ENCODE measurements at regions not wholly inside any gene's neighbourhood (a gene's known extent, or its start where the extent isn't known, plus 50 kb on each side); places are given as distances from the start of the nearest gene placed in this dataset.

- no peaks in the 10 kb centered on the region for H3K9me3 ChIP-seq
- H3K4me1 ChIP-seq: no peaks in the 10 kb centered on the region
- DNase-seq (ENCODE audit: extremely low spot score in 2 of 2): no peak
- no peaks in the 10 kb centered on the region for H3K36me3 ChIP-seq
- no peak overlapping the region for H3K27ac ChIP-seq
- TF ChIP-seq POLR2AphosphoS5 (IDR thresholded peaks at IDR 0.05; ENCODE audit: insufficient read depth in 1 of 2, low read depth in 1 of 2) (no peak), POLR2A (IDR thresholded peaks at IDR 0.05) (no peak)
- TF ChIP-seq, protein P1, sequence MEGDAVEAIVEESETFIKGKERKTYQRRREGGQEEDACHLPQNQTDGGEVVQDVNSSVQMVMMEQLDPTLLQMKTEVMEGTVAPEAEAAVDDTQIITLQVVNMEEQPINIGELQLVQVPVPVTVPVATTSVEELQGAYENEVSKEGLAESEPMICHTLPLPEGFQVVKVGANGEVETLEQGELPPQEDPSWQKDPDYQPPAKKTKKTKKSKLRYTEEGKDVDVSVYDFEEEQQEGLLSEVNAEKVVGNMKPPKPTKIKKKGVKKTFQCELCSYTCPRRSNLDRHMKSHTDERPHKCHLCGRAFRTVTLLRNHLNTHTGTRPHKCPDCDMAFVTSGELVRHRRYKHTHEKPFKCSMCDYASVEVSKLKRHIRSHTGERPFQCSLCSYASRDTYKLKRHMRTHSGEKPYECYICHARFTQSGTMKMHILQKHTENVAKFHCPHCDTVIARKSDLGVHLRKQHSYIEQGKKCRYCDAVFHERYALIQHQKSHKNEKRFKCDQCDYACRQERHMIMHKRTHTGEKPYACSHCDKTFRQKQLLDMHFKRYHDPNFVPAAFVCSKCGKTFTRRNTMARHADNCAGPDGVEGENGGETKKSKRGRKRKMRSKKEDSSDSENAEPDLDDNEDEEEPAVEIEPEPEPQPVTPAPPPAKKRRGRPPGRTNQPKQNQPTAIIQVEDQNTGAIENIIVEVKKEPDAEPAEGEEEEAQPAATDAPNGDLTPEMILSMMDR (IDR thresholded peaks at IDR 0.05): no peak
- intact Hi-C loops (cut with DNase I): no loop called here
- H3K27me3 ChIP-seq: no peaks in the 10 kb centered on the region
- no peak overlapping the region for H3K4me3 ChIP-seq
These were observed 306.5 kb upstream of the TECRL start for GRCh38 chr4:64715741-64716140.

GRCh38 chr4:64713256-64713840, 304.1 kb upstream of the TECRL start:
- intact Hi-C loops (cut with DNase I): no loop called here
- no peaks in the 10 kb centered on the region for H3K9me3 ChIP-seq
- no peak for TF ChIP-seq POLR2A (IDR thresholded peaks at IDR 0.05)
- H3K4me3 ChIP-seq: no peak overlapping the region
- H3K27ac ChIP-seq: no peak overlapping the region
- H3K36me3 ChIP-seq: no peaks in the 10 kb centered on the region
- H3K27me3 ChIP-seq: no peaks in the 10 kb centered on the region
- H3K4me1 ChIP-seq: no peaks in the 10 kb centered on the region
- DNase-seq (ENCODE audit: extremely low spot score in 2 of 2): no peak

- no peak for DNase-seq (ENCODE audit: extremely low spot score in 2 of 2)
- Histone ChIP-seq H3K9me3 (no peaks in the 10 kb centered on the region), H3K4me3 (no peak overlapping the region), H3K4me1 (no peaks in the 10 kb centered on the region), H3K27me3 (no peaks in the 10 kb centered on the region), H3K27ac (no peak overlapping the region), H3K36me3 (no peaks in the 10 kb centered on the region)
- intact Hi-C loops (cut with DNase I): no loop called here
- TF ChIP-seq, protein P1 (IDR thresholded peaks at IDR 0.05): no peak
- no peak for TF ChIP-seq POLR2A (IDR thresholded peaks at IDR 0.05)
These were observed 303.3 kb upstream of the TECRL start for GRCh38 chr4:64712590-64712989.

- H3K4me1 ChIP-seq: no peaks in the 10 kb centered on the region
- no peak for DNase-seq (ENCODE audit: extremely low spot score in 2 of 2)
- H3K27ac ChIP-seq: no peak overlapping the region
- H3K27me3 ChIP-seq: no peaks in the 10 kb centered on the region
- H3K36me3 ChIP-seq: no peaks in the 10 kb centered on the region
- intact Hi-C loops (cut with DNase I): no loop called here
- no peak overlapping the region for H3K4me3 ChIP-seq
- no peaks in the 10 kb centered on the region for H3K9me3 ChIP-seq
- TF ChIP-seq, protein P1 (IDR thresholded peaks at IDR 0.05): no peak
These were observed 296.7 kb upstream of the TECRL start for GRCh38 chr4:64705989-64706388.

- Histone ChIP-seq H3K27ac (no peak overlapping the region), H3K9me3 (no peaks in the 10 kb centered on the region), H3K27me3 (no peaks in the 10 kb centered on the region), H3K36me3 (no peaks in the 10 kb centered on the region), H3K4me1 (no peaks in the 10 kb centered on the region), H3K4me3 (no peak overlapping the region)
- intact Hi-C loops (cut with DNase I): no loop called here
- TF ChIP-seq, protein P1 (IDR thresholded peaks at IDR 0.05): no peak
- no peak for TF ChIP-seq POLR2A (IDR thresholded peaks at IDR 0.05)
- TF ChIP-seq POLR2AphosphoS5 (IDR thresholded peaks at IDR 0.05; ENCODE audit: insufficient read depth in 1 of 2, low read depth in 1 of 2): no peak
- DNase-seq (ENCODE audit: extremely low spot score in 2 of 2): no peak
These were observed 288.9 kb upstream of the TECRL start for GRCh38 chr4:64698171-64698570.

DNA sequence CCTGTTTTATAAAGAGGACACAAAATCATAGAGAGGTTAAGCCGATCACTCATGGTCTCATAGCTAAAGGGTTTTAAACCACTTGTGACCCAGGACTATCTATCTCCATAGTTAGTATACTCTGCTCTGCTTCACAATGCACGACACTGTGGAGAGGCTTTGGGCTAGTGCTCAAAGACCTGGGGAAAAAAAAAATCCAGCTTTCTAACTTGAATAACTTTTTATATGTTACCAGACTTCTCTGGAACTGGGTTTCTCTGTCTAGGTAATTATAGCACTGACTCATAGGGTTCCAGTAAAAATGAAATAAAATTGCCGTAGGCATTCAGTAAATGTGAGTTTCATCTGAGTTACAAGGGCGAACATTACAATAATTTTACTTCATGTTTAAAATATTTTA, 273.7 kb upstream of the TECRL start:
- Histone ChIP-seq H3K4me1 (no peaks in the 10 kb centered on the region), H3K36me3 (no peaks in the 10 kb centered on the region), H3K9me3 (no peaks in the 10 kb centered on the region), H3K27me3 (no peaks in the 10 kb centered on the region), H3K4me3 (no peak overlapping the region), H3K27ac (no peak overlapping the region)
- DNase-seq (ENCODE audit: extremely low spot score in 2 of 2): no peak
- intact Hi-C loops (cut with DNase I): no loop called here
- TF ChIP-seq, protein P1 (IDR thresholded peaks at IDR 0.05): no peak
- TF ChIP-seq POLR2A (IDR thresholded peaks at IDR 0.05): no peak
- no peak for TF ChIP-seq POLR2AphosphoS5 (IDR thresholded peaks at IDR 0.05; ENCODE audit: insufficient read depth in 1 of 2, low read depth in 1 of 2)

All from vagina (tissue), 2 donors.